ENCODE measurements at regions not wholly inside any gene's neighbourhood (a gene's known extent, or its start where the extent isn't known, plus 50 kb on each side); places are given as distances from the start of the nearest gene placed in this dataset.

GRCh38 chr6:98593676-98594075, 240.7 kb upstream of the POU3F2 start:
- no peaks in the 10 kb centered on the region for H3K27me3 ChIP-seq
- no peaks in the 10 kb centered on the region for H3K4me1 ChIP-seq
- H3K27ac ChIP-seq = no peak overlapping the region
- intact Hi-C loops (cut with DNase I) = no loop called here
- no peak for ATAC-seq
- WGBS, 4 donors = 72 to 88% (median 83%) methylated on average over 2 of the region's 2 CpGs
- TF ChIP-seq CTCF (IDR thresholded peaks at IDR 0.05) = no peak
- no peak for TF ChIP-seq POLR2A (IDR thresholded peaks at IDR 0.05)
- H3K36me3 ChIP-seq = no peaks in the 10 kb centered on the region
- no peaks in the 10 kb centered on the region for H3K9me3 ChIP-seq
- no peak for DNase-seq
- no peak overlapping the region for H3K4me3 ChIP-seq

GRCh38 chr6:98601716-98602115, 232.7 kb upstream of the POU3F2 start:
- no peak for TF ChIP-seq CTCF (IDR thresholded peaks at IDR 0.05)
- TF ChIP-seq POLR2A (IDR thresholded peaks at IDR 0.05) = no peak
- Histone ChIP-seq H3K4me3 (no peak overlapping the region), H3K9me3 (no peaks in the 10 kb centered on the region), H3K27me3 (no peaks in the 10 kb centered on the region), H3K36me3 (no peaks in the 10 kb centered on the region), H3K27ac (no peak overlapping the region), H3K4me1 (no peaks in the 10 kb centered on the region)
- intact Hi-C loops (cut with DNase I) = no loop called here
- WGBS, 4 donors = 70 to 82% (median 73%) methylated on average over 5 of the region's 5 CpGs
- ATAC-seq (no peak), DNase-seq (no peak)

GRCh38 chr6:98605705-98606104, 228.7 kb upstream of the POU3F2 start:
- ATAC-seq = no peak
- 33 to 79% (median 56%) methylated on average over 1 of the region's 1 CpG for WGBS, 4 donors
- intact Hi-C loops (cut with DNase I) = no loop called here

GRCh38 chr6:98627129-98627775, 207.1 kb upstream of the POU3F2 start:
- no peak for DNase-seq
- Histone ChIP-seq H3K9me3 (peaks cover 0 to 2% (median 0%) of the 10 kb centered on the region in 12 donors), H3K4me3 (no peak overlapping the region), H3K27ac (no peak overlapping the region), H3K4me1 (no peaks in the 10 kb centered on the region), H3K36me3 (no peaks in the 10 kb centered on the region), H3K27me3 (peaks cover 0 to 5% (median 0%) of the 10 kb centered on the region in 9 donors)
- no peak for TF ChIP-seq CTCF (IDR thresholded peaks at IDR 0.05)
- no peak for TF ChIP-seq POLR2A (IDR thresholded peaks at IDR 0.05)
- no peak for ATAC-seq
- intact Hi-C loops (cut with DNase I) = no loop called here
- WGBS, 4 donors = 55 to 62% (median 60%) methylated on average over 4 of the region's 4 CpGs

More at GRCh38 chr6:98605705-98606104, 228.7 kb upstream of the POU3F2 start:
- H3K36me3 ChIP-seq = no peaks in the 10 kb centered on the region
- H3K9me3 ChIP-seq = peaks cover 0 to 13% (median 2%) of the 10 kb centered on the region in 12 donors
- TF ChIP-seq POLR2A (IDR thresholded peaks at IDR 0.05) (no peak), CTCF (IDR thresholded peaks at IDR 0.05) (no peak)
- H3K27ac ChIP-seq = no peak overlapping the region
- no peak for DNase-seq
- no peaks in the 10 kb centered on the region for H3K4me1 ChIP-seq
- H3K4me3 ChIP-seq = no peak overlapping the region
- H3K27me3 ChIP-seq = no peaks in the 10 kb centered on the region
